ENCODE measurements at regions not wholly inside any gene's neighbourhood (a gene's known extent, or its start where the extent isn't known, plus 50 kb on each side); places are given as distances from the start of the nearest gene placed in this dataset.
A peak's percentile ranks its signal among the peaks of the same experiment; 100 is the strongest.

DNA sequence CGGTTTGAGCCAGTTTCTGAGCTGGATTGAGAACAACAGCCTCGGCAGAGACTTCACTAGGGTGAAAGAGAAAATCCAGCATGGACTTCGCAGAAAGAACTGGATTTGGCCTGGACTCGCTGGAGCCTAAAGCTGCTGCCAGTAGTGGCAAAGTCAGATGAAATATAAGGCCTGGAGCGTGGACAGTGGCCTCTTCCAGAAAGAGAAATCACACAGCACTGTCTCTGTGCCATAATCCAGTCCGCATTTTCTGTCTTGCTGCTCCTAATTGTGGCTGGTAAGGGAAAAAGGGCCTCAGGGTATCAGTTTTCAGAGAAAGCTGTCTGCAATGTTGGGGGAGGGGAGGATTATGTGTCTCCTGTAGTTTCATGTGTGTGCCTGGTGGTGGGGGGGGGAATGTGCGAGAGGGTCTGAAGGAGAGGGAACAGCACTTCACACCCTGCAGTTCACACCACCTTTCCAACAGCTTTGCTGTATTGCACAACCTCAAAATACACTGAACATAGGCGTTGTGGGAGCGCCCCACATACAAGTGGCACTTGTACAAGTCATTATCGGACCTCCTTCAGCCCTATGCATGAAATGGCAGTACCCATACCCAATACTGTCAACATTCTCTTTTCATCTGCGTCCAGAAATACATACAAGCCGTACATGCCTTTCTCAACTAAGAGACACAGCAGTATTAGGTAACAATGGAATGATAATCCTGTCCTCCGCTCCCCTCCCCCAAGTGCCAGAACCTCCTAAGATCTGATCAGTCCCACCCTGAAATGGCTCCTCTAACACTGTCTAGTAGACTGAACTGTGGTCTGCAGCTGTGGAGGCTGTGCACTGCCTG, 107.5 kb upstream of the ATF7IP start:
- peak; percentile 37 to 61 (median 59) for DNase-seq

DNA sequence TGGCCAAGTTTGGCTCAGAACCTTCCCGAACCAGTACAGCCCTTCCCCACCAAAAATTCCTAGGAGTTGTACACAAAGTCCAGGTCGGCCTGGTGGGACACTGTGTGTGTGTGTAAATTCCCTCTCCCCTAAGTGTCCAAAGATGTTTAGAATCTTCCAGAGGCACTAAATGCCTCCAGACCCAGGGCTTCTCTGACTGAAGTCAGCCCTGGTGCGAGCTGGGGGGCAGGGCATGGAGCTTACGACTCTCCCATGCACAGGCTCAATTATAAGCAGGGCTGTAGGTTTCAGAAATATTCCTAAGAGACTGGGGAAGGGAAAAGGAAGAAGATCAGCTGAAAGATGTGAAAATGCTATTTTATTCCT, 106.9 kb upstream of the ATF7IP start:
- DNase-seq: no peak

- no peak for DNase-seq
Measured at GRCh38 chr12:14259481-14260010, 105.9 kb upstream of the ATF7IP start.

DNA sequence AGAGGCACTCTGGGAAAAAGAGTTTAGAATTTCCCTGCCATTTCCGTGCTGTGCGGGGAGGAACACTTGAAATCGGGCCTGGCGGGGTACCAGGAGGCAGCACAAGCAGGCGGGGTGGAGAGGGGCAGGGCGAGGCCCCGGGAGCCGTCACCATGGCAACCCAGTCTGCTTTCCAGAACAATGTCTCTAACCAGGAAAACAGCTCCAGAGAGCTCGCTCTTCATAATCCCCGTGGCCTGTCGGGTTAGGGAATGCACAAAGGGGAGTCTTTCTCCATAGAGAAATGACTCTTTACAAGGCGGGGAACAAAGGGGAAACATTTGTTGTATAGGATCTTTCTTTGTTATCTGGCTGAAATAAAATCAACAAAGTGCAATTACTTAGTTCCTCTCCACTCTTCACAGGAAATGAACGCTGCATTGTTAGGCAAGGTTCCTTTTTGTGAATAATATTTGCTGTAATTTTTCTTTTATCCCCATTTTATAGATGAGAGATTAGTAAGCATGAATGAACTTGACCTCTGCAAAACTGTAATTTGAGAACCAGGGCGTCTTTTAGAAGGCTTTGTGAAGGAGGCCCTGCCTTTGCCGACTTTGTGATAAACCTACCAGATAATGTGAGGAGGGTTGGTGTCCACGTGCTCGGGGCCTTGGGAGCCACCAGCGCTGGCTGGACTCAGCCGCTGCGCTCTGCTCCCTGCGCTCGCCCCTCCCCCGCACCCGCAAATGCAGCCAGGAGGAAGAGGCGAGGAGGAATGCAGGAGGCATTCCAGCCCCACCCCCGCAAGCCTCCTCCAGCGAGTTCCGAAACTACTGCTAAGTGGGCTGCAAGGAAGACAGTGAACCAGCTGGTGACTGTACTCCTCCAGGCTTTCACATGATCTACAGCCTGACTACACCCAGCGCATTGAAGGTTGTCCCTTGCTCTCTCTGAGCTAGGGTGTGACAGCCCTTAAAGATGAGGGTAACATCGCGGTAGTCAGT, 105.2 kb upstream of the ATF7IP start:
- no peak for DNase-seq

- no peak for DNase-seq
Measured at GRCh38 chr12:14261096-14261495, 104.4 kb upstream of the ATF7IP start.

DNA sequence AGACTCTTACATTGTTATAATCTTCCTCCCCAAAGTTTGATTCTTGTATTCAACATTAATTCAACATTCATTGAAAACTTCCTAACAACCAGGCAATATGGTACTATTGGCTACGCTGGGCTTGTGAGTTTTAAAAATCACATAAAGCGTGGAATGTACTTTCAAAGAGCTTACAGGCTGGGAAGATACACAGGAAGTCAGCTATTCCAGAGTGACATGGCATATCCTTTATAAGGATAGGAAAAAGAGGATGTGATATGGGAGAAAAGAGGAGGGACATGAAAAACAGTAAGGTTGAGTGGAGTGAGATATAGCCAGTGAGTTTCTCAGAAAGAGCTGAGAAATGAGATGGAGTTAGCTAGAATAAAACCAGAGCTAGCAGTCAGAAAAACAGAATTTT, 103.6 kb upstream of the ATF7IP start:
- DNase-seq: no peak

GRCh38 chr12:14262771-14263511, 102.5 kb upstream of the ATF7IP start:
- no peak for DNase-seq

- no peak for DNase-seq
Measured at GRCh38 chr12:14263742-14264141, 101.7 kb upstream of the ATF7IP start.

DNA sequence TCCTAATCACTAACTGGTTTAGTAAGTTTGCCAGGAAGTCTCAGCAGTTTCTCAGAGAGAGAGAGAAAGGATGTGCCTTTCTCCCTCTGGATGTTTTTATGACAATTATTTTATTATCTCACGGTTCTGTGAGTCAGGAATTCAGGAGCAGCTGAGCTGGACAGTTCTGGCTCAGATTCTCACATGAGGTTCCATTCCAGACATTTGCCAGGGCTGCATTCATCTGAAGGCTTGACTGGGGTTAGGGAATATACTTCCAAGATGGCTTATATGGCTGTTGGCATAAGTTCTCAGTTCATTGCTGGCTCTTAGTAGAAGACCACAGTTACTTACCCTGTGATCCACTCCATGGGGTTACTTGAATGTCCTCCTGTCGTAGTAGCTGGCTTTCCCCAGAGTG, 101.2 kb upstream of the ATF7IP start:
- no peak for DNase-seq

GRCh38 chr12:14264778-14265177, 100.7 kb upstream of the ATF7IP start:
- DNase-seq: no peak

- no peak for DNase-seq
Measured at GRCh38 chr12:14268120-14268515, 97.4 kb upstream of the ATF7IP start.

GRCh38 chr12:14270392-14270791, 95.1 kb upstream of the ATF7IP start:
- DNase-seq: no peak

DNA sequence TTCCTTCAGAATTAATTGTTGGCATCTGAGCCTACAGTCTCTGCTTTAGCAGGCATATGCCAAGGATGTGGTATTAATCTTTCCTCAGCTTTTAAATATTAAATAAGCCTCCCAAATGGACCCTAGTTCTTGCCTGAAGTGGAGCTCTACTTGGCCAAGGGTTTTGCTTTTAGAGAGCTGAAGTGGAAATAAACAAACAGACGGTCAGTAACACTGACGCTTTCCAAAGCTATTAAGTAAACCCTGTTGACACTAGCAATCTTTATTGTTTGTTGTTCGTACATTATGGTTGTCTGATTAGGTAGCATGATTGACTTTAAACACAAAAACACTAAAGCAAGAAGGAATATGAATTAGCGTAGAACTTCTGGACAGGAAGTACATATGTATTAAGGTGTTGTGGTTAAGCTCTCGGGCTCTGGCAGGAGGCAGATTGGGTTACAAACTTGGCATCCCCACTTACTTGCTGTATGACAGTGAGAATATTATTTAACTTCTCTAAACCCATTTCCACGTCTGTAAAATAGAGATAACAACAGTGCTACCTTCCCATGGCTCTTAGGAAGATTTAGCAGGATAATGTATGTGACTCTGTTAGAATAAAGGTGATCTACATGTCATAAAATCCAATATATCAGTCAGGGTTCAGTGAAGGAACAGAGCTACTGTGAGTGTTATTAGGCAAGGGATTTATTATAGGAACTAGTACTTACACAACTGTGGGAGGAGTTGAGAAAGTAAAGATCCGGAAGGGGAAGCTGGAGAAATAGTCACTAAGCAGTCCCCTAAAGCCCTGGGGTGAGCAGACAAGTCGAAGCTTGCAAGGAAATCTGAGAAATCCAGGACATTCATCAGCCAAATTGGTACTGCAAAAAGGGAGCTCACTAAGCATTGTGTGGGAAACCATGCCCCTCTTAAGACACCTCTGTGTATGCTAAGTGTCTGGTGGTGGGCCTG, 92.2 kb upstream of the ATF7IP start:
- no peak for DNase-seq

DNA sequence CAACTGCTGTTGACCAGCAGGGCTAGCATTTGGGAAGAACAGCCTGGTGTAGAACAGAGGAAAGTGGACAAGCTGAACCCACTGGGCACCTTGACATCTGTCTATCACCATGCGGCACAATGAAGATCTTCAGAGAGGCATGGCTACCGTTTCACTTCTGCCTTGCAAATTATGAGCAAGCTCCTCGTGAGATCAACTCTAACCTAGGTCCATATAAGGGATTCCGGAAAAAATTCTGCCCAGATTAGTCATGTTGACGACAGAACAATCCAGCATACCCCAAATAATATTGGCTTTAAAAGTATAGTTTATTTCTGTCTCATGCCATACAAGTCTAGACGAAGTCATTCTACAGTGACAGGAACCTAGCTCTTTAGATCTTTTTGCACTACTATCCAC, 91.6 kb upstream of the ATF7IP start:
- DNase-seq: no peak

GRCh38 chr12:14275111-14275510, 90.4 kb upstream of the ATF7IP start:
- DNase-seq: no peak

GRCh38 chr12:14275886-14276285, 89.6 kb upstream of the ATF7IP start:
- DNase-seq: no peak

DNA sequence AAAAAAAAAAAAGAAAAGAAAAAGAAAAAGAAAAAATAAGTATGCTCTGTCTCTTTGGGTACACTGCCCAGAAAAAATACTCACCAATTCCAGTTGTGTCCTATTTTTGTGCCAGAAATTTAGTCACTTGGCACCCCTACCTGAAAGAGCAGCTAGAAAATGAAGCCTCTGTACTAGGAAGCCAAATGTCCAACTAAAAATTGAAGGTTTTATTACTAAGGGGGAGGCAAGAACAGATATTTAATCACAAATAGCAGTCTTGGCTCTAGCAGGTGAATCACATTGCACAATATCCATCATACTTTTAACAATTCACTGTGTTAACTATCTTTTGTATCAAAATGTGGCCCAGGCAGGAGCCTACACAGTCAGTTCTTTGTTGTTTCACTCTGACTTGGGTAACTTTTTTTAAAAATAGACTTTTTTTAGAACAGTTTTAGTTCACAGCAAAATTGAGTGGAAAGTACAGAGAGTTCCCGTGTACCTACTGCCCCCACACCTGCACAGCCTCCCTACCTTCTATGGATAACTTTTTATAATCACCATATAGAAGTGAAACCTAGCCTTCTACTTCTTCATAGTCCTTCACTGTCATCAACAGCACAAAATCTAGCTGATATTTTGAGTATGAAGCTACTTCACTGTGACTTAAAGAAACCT, 87.1 kb upstream of the ATF7IP start:
- no peak for DNase-seq

- no peak for DNase-seq
Measured at GRCh38 chr12:14279845-14280244, 85.6 kb upstream of the ATF7IP start.

GRCh38 chr12:14280921-14281320, 84.6 kb upstream of the ATF7IP start:
- DNase-seq: no peak

GRCh38 chr12:14281539-14281938, 83.9 kb upstream of the ATF7IP start:
- no peak for DNase-seq

DNA sequence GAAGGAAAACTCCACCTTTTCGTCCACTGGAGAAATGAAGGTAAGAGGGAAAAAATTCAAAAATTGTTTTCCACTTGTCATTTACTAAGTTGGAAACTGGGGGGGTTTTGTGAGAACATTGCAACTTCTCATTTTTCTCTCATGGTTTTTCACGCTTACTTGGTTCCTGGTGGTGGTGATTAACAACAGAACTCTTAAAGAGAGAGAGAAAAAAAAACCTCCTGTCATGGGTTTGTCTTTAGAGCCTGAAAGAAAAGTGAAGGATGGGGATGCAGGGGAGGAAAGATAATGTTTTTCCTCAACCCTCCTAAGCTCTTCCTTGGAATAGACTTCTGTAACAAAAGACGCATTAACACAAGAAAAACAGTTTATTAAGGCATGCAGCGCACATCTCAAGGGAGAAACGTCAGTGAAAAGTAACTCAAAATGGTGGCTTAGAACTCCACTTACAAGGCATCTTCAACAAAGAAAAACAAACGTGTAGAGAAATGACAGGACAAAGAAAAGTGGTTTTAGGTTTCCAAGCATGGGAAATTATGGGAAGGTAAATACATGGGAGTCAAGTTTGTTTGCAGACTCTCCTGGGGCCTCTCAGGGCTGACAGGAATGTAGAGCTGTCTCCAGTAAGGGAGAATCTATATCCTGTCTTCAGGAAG, 81.9 kb upstream of the ATF7IP start:
- no peak for DNase-seq

All from activated CD4-positive, CD25-positive, alpha-beta regulatory T cell (primary cell).